Caco-2 (cell line): ENCODE measurements at regions not wholly inside any gene's neighbourhood (a gene's known extent, or its start where the extent isn't known, plus 50 kb on each side); places are given as distances from the start of the nearest gene placed in this dataset.

Experiments used
- BruUV-seq: library from RNA; stranded (reverse); fragments of 400-500 nt; replicated peaks from 2 replicates; lab custom pipeline; 2021; lab: Mats Ljungman, UMichigan
- CTCF ChIA-PET: fragments of 300-600 bp; sonication (Branson Sonifier 250); formaldehyde crosslinking; loops from one replicate; lab custom pipeline; 2022; ENCODE audit warnings: antibody characterized with exemption; lab: Charles Lee
- POLR2A ChIA-PET: fragments of 300-600 bp; sonication (Branson Sonifier 250); formaldehyde crosslinking; loops from one replicate; lab custom pipeline; 2022; ENCODE audit warnings: antibody characterized with exemption; lab: Charles Lee
- DNase-seq, 2 experiments: peaks; one replicate each; pipeline versions ENCODE4 v3.0.0 to v3.0.0-alpha.2; 2020 to 2022
- H3K27me3 ChIP-seq: replicated peaks from 2 replicates; pipeline ENCODE4 v1.6.0; 2011; ENCODE audit warnings: low read length; ENCODE audit not compliant: control insufficient read depth, insufficient read depth
- H3K36me3 ChIP-seq: 2 replicates; pipeline ENCODE4 v1.5.1; 2011; ENCODE audit warnings: low read length; ENCODE audit not compliant: control insufficient read depth, insufficient read depth
- H3K4me1 ChIP-seq: fragments of 250-450 bp; sonication (Bioruptor Pico); 2 replicates; pipeline ENCODE4 v1.5.1; 2020; ENCODE audit warnings: mild to moderate bottlenecking
- H3K4me3 ChIP-seq: 2 replicates; pipeline ENCODE4 v1.5.1; 2011; ENCODE audit warnings: low read depth, mild to moderate bottlenecking, control low read depth, low read length
- H3K9me3 ChIP-seq: fragments of 250-450 bp; sonication (Bioruptor Pico); 2 replicates; pipeline ENCODE4 v1.5.1; 2020; ENCODE audit warnings: mild to moderate bottlenecking, moderate library complexity
- H3K27ac Mint-ChIP-seq: one replicate; pipeline ENCODE4 v1.8.0; 2022; ENCODE audit warnings: mixed read lengths; ENCODE audit not compliant: unreplicated experiment
- H3K27me3 Mint-ChIP-seq: one replicate; pipeline ENCODE4 v1.8.0; 2022; ENCODE audit warnings: mixed read lengths; ENCODE audit not compliant: insufficient read depth, unreplicated experiment
- H3K36me3 Mint-ChIP-seq: one replicate; pipeline ENCODE4 v1.8.0; 2022; ENCODE audit warnings: mild to moderate bottlenecking, mixed read lengths; ENCODE audit not compliant: insufficient read depth, unreplicated experiment
- H3K4me1 Mint-ChIP-seq: one replicate; pipeline ENCODE4 v1.8.0; 2022; ENCODE audit warnings: low read depth, mixed read lengths; ENCODE audit not compliant: unreplicated experiment
- H3K4me3 Mint-ChIP-seq: one replicate; pipeline ENCODE4 v1.8.0; 2022; ENCODE audit warnings: mild to moderate bottlenecking, moderate library complexity, mixed read lengths; ENCODE audit not compliant: unreplicated experiment
- H3K9me3 Mint-ChIP-seq: one replicate; pipeline ENCODE4 v1.8.0; 2022; ENCODE audit warnings: mixed read lengths; ENCODE audit not compliant: unreplicated experiment
- intact Hi-C: fragments of 100-400 bp; cut with micrococcal nuclease; formaldehyde crosslinking; loops from one replicate; pipeline ENCODE4 v1.10.0; 2022; ENCODE audit not compliant: unreplicated experiment
- TF ChIP-seq, protein P1 (sequence below), 2 experiments: fragments of 200-600 bp in 1 of 2; IDR thresholded peaks; 1 replicate in 1 of 2; 2 replicates in 1 of 2; pipeline versions ENCODE4 v1.5.1 to v1.8.0; 2011 to 2022; ENCODE audit warnings: antibody characterized with exemption in 1 of 2, control low read depth in 1 of 2, inconsistent platforms in 1 of 2, low read depth in 1 of 2, low read length in 1 of 2, mild to moderate bottlenecking in 1 of 2, moderate library complexity in 1 of 2; ENCODE audit not compliant: insufficient read depth in 1 of 2, severe bottlenecking in 1 of 2, unreplicated experiment in 1 of 2

DNA sequence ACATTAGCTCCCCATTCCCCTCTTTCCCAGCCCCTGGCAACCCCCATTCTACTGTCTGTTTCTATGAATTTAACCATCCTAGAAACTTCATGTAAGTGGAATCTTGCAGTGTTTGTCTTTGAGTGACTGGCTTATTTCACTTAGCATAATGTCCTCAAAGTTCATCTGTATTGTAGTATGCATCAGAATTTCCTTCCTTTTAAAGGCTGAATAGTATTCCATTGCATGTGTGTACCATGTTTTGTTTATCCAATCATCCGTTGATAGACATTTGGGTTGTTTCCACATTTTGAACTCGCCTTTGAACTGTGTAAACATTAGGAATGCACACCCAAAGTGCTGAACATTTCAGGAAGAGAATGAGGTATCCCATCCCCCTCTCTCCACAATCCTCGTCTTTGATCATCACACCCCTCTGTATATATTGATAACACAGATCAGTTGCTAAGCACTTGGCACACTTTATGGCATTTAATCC, 56.4 kb upstream of the PLAC1 start:
- DNase-seq, result no peak
- POLR2A ChIA-PET, result no interaction called here
- H3K4me3 ChIP-seq, result no peak overlapping the region
- TF ChIP-seq, protein P1, sequence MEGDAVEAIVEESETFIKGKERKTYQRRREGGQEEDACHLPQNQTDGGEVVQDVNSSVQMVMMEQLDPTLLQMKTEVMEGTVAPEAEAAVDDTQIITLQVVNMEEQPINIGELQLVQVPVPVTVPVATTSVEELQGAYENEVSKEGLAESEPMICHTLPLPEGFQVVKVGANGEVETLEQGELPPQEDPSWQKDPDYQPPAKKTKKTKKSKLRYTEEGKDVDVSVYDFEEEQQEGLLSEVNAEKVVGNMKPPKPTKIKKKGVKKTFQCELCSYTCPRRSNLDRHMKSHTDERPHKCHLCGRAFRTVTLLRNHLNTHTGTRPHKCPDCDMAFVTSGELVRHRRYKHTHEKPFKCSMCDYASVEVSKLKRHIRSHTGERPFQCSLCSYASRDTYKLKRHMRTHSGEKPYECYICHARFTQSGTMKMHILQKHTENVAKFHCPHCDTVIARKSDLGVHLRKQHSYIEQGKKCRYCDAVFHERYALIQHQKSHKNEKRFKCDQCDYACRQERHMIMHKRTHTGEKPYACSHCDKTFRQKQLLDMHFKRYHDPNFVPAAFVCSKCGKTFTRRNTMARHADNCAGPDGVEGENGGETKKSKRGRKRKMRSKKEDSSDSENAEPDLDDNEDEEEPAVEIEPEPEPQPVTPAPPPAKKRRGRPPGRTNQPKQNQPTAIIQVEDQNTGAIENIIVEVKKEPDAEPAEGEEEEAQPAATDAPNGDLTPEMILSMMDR (IDR thresholded peaks at IDR 0.05; ENCODE audit: insufficient read depth in 1 of 2, low read depth in 1 of 2, low read length in 1 of 2, severe bottlenecking in 1 of 2, unreplicated experiment in 1 of 2), result no peak
- no peak overlapping the region for H3K4me3 Mint-ChIP-seq
- no peaks in the 10 kb centered on the region for H3K27me3 ChIP-seq
- H3K27me3 Mint-ChIP-seq, result no peaks in the 10 kb centered on the region
- no peaks in the 10 kb centered on the region for H3K9me3 Mint-ChIP-seq
- no peaks in the 10 kb centered on the region for H3K36me3 Mint-ChIP-seq
- H3K9me3 ChIP-seq, result no peaks in the 10 kb centered on the region
- H3K4me1 ChIP-seq, result peaks cover 22% of the 10 kb centered on the region
- BruUV-seq, result no TSS peak
- H3K36me3 ChIP-seq, result no peaks in the 10 kb centered on the region
- H3K27ac Mint-ChIP-seq, result no peak overlapping the region
- intact Hi-C loops, result loop anchor here (5.0 kb wide), 1 partner anchor 42 kb away; no protein-coding TSS in a partner anchor
- peaks cover 6% of the 10 kb centered on the region for H3K4me1 Mint-ChIP-seq
- CTCF ChIA-PET, result no interaction called here

DNA sequence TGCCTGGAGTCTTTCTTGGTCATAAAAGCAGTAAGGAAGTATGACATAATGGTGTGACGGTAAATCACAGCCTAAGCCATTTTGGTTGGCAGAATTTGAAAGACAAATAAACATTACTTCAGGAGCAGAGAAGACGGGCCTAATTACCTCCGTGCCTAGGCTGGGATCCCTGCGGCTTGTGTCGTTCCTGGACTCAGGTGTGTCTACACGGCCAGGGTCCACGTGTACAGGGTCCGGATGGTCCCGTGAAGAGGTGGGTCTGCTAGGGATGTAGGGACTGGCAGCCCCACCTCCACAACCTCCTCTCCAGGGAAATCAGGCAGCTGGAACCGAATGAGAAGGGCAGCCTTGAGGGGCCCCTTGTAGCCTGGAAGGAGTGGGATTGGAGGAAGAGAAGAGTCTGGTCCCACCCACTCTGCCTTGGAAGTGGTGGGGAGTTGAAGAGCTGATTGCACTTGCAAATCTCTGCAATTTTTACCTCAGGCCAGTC, 55.4 kb upstream of the PLAC1 start:
- H3K27me3 ChIP-seq, result no peaks in the 10 kb centered on the region
- intact Hi-C loops, result no loop called here
- Mint-ChIP-seq H3K27me3 (no peaks in the 10 kb centered on the region), H3K4me3 (no peak overlapping the region), H3K27ac (no peak overlapping the region), H3K9me3 (no peaks in the 10 kb centered on the region), H3K36me3 (no peaks in the 10 kb centered on the region), H3K4me1 (peaks cover 6% of the 10 kb centered on the region)
- DNase-seq, result no peak
- no peaks in the 10 kb centered on the region for H3K36me3 ChIP-seq
- CTCF ChIA-PET, result no interaction called here
- TF ChIP-seq, protein P1 (IDR thresholded peaks at IDR 0.05; ENCODE audit: insufficient read depth in 1 of 2, low read depth in 1 of 2, low read length in 1 of 2, severe bottlenecking in 1 of 2, unreplicated experiment in 1 of 2), result no peak
- H3K4me3 ChIP-seq, result no peak overlapping the region
- H3K9me3 ChIP-seq, result no peaks in the 10 kb centered on the region
- peaks cover 14% of the 10 kb centered on the region for H3K4me1 ChIP-seq
- POLR2A ChIA-PET, result no interaction called here
- no TSS peak for BruUV-seq

DNA sequence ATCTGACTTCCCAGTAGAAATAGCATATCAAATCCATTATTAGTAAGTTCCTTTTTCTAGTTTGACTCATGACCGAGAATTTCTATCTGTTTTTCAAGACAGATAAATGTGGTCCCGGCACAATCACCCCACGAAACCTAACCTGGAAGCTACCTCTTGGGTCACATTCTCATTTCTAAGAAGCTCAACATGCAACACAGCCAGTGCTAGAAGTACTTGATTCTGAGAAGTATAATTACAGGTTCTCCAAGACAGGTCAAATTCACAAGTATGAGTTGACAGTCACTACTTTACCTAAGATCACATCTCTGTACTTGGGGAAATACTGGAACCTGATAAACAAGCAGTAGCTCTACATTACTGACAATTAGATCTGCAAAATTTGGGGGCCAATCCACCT, 54.0 kb upstream of the PLAC1 start:
- no peaks in the 10 kb centered on the region for H3K27me3 Mint-ChIP-seq
- H3K9me3 ChIP-seq, result no peaks in the 10 kb centered on the region
- H3K36me3 ChIP-seq, result no peaks in the 10 kb centered on the region
- no peak overlapping the region for H3K4me3 ChIP-seq
- no TSS peak for BruUV-seq
- H3K4me1 ChIP-seq, result peaks cover 3% of the 10 kb centered on the region; the same call in 1 of the 2 replicates
- ChIA-PET CTCF (no interaction called here), POLR2A (no interaction called here)
- intact Hi-C loops, result no loop called here
- H3K9me3 Mint-ChIP-seq, result no peaks in the 10 kb centered on the region
- no peak overlapping the region for H3K4me3 Mint-ChIP-seq
- no peaks in the 10 kb centered on the region for H3K36me3 Mint-ChIP-seq
- no peak for DNase-seq
- H3K27ac Mint-ChIP-seq, result no peak overlapping the region
- TF ChIP-seq, protein P1 (IDR thresholded peaks at IDR 0.05; ENCODE audit: insufficient read depth in 1 of 2, low read depth in 1 of 2, low read length in 1 of 2, severe bottlenecking in 1 of 2, unreplicated experiment in 1 of 2), result no peak
- H3K27me3 ChIP-seq, result no peaks in the 10 kb centered on the region
- peaks cover 6% of the 10 kb centered on the region for H3K4me1 Mint-ChIP-seq
